ENCODE measurements at regions not wholly inside any gene's neighbourhood (a gene's known extent, or its start where the extent isn't known, plus 50 kb on each side); places are given as distances from the start of the nearest gene placed in this dataset.

GRCh38 chr10:7011994-7012393 lies 398.8 kb downstream of the SFMBT2 start:
- TF ChIP-seq POLR2A (IDR thresholded peaks at IDR 0.05; ENCODE audit: low read length) (no peak), GATA1 (IDR thresholded peaks at IDR 0.05; ENCODE audit: low read depth, low read length) (no peak)

Data from erythroblast (primary cell).